ENCODE measurements at regions not wholly inside any gene's neighbourhood (a gene's known extent, or its start where the extent isn't known, plus 50 kb on each side); places are given as distances from the start of the nearest gene placed in this dataset.

- DNase-seq (ENCODE audit: extremely low read depth in 1 of 11, low read depth in 9 of 11, low spot score in 4 of 11), result no peak
These were observed 109.8 kb downstream of the HMX1 start for GRCh38 chr4:8761824-8762205.

GRCh38 chr4:8761167-8761823 lies 110.3 kb downstream of the HMX1 start:
- DNase-seq (ENCODE audit: extremely low read depth in 1 of 11, low read depth in 9 of 11, low spot score in 4 of 11), result no peak

- no peak for DNase-seq (ENCODE audit: extremely low read depth in 1 of 11, low read depth in 9 of 11, low spot score in 4 of 11)
These were observed 111.1 kb downstream of the HMX1 start for GRCh38 chr4:8760561-8760960.

- no peak for DNase-seq (ENCODE audit: extremely low read depth in 1 of 11, low read depth in 9 of 11, low spot score in 4 of 11)
These were observed 111.7 kb downstream of the HMX1 start for GRCh38 chr4:8759987-8760386.

- no peak for DNase-seq (ENCODE audit: extremely low read depth in 1 of 11, low read depth in 9 of 11, low spot score in 4 of 11)
These were observed 114.8 kb downstream of the HMX1 start for GRCh38 chr4:8756816-8757215.

- DNase-seq (ENCODE audit: extremely low read depth in 1 of 11, low read depth in 9 of 11, low spot score in 4 of 11), result no peak
These were observed 116.7 kb downstream of the HMX1 start for GRCh38 chr4:8754634-8755589.

GRCh38 chr4:8748236-8748575 lies 123.4 kb downstream of the HMX1 start:
- no peak for DNase-seq (ENCODE audit: extremely low read depth in 1 of 11, low read depth in 9 of 11, low spot score in 4 of 11)

GRCh38 chr4:8747467-8748235 lies 124.0 kb downstream of the HMX1 start:
- DNase-seq (ENCODE audit: extremely low read depth in 1 of 11, low read depth in 9 of 11, low spot score in 4 of 11), result no peak

GRCh38 chr4:8746523-8747466 lies 124.8 kb downstream of the HMX1 start:
- DNase-seq (ENCODE audit: extremely low read depth in 1 of 11, low read depth in 9 of 11, low spot score in 4 of 11), result no peak

- no peak for DNase-seq (ENCODE audit: extremely low read depth in 1 of 11, low read depth in 9 of 11, low spot score in 4 of 11)
These were observed 125.8 kb downstream of the HMX1 start for GRCh38 chr4:8745826-8746225.

GRCh38 chr4:8745005-8745790 lies 126.4 kb downstream of the HMX1 start:
- peak in 1 of 11 donors; percentile 4 for DNase-seq (ENCODE audit: extremely low read depth in 1 of 11, low read depth in 9 of 11, low spot score in 4 of 11)

- DNase-seq (ENCODE audit: extremely low read depth in 1 of 11, low read depth in 9 of 11, low spot score in 4 of 11), result no peak
These were observed 127.4 kb downstream of the HMX1 start for GRCh38 chr4:8744083-8744805.

GRCh38 chr4:8742546-8742945 lies 129.1 kb downstream of the HMX1 start:
- DNase-seq (ENCODE audit: extremely low read depth in 1 of 11, low read depth in 9 of 11, low spot score in 4 of 11), result no peak

- no peak for DNase-seq (ENCODE audit: extremely low read depth in 1 of 11, low read depth in 9 of 11, low spot score in 4 of 11)
These were observed 130.0 kb downstream of the HMX1 start for GRCh38 chr4:8741513-8742226.

GRCh38 chr4:8740666-8741395 lies 130.8 kb downstream of the HMX1 start:
- no peak for DNase-seq (ENCODE audit: extremely low read depth in 1 of 11, low read depth in 9 of 11, low spot score in 4 of 11)

All from renal cortex interstitium (tissue), 11 donors.